ENCODE measurements at regions not wholly inside any gene's neighbourhood (a gene's known extent, or its start where the extent isn't known, plus 50 kb on each side); places are given as distances from the start of the nearest gene placed in this dataset.

GRCh38 chr20:48319943-48320584 is 507.7 kb downstream of the PREX1 start:
- TF ChIP-seq ELF4 (IDR thresholded peaks at IDR 0.05) (no peak), HDGF (IDR thresholded peaks at IDR 0.05; ENCODE audit: borderline replicate concordance) (no peak)

Measured in HEK293T (cell line).